Thyroid gland (tissue), 4 donors: ENCODE measurements at regions not wholly inside any gene's neighbourhood (a gene's known extent, or its start where the extent isn't known, plus 50 kb on each side); places are given as distances from the start of the nearest gene placed in this dataset.

Experiments used
- POLR2A ChIP-seq, 2 donors: fragments of 450-650 bp; IDR thresholded peaks; one replicate each; pipeline ENCODE4 v1.6.1; 2017; ENCODE audit warnings: antibody characterized with exemption in 2 of 2, mild to moderate bottlenecking in 2 of 2, moderate library complexity in 1 of 2
- TF ChIP-seq, protein P1 (sequence below), 6 experiments: fragments of 200-600 bp in 3 of 6; fragments of 450-650 bp in 3 of 6; sonication (generic) in 3 of 6; IDR thresholded peaks; one replicate each; pipeline ENCODE4 v1.5.1; 2016 to 2019; ENCODE audit warnings: antibody characterized with exemption in 6 of 6, mild to moderate bottlenecking in 2 of 6, inconsistent platforms in 1 of 6, moderate library complexity in 1 of 6

GRCh38 chr18:51911584-51911983, 428.4 kb upstream of the DCC start:
- TF ChIP-seq, protein P1, sequence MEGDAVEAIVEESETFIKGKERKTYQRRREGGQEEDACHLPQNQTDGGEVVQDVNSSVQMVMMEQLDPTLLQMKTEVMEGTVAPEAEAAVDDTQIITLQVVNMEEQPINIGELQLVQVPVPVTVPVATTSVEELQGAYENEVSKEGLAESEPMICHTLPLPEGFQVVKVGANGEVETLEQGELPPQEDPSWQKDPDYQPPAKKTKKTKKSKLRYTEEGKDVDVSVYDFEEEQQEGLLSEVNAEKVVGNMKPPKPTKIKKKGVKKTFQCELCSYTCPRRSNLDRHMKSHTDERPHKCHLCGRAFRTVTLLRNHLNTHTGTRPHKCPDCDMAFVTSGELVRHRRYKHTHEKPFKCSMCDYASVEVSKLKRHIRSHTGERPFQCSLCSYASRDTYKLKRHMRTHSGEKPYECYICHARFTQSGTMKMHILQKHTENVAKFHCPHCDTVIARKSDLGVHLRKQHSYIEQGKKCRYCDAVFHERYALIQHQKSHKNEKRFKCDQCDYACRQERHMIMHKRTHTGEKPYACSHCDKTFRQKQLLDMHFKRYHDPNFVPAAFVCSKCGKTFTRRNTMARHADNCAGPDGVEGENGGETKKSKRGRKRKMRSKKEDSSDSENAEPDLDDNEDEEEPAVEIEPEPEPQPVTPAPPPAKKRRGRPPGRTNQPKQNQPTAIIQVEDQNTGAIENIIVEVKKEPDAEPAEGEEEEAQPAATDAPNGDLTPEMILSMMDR (IDR thresholded peaks at IDR 0.05) = no peak
- no peak for TF ChIP-seq POLR2A (IDR thresholded peaks at IDR 0.05)
